ENCODE measurements at regions not wholly inside any gene's neighbourhood (a gene's known extent, or its start where the extent isn't known, plus 50 kb on each side); places are given as distances from the start of the nearest gene placed in this dataset.

DNA sequence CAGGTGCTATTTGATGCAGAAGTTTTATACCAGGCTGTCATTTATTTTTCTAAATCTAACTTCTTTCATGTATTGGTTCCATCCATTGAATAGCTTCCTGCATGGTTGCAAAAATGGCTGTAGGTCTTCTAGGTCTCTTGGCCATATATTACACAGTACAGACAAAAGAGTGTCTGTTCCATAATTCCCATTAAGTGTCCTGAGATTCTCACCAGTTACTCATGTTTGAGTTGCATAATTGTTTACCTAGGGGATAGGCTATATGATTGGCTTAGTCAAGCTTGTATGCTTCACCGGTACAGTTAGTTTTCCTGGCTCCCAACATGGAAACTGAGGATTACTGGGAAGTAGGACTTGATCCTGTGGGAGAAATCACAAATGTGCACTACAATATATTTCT is 399.4 kb upstream of the NUDT12 start:
- 96 to 100% methylated on average over 1 of the region's 1 CpG for WGBS, 2 donors
- Histone ChIP-seq H3K9me3 (peaks cover 0 to 7% (median 0%) of the 10 kb centered on the region in 4 donors), H3K4me1 (no peaks in the 10 kb centered on the region), H3K27ac (no peak overlapping the region), H3K36me3 (no peaks in the 10 kb centered on the region), H3K27me3 (no peaks in the 10 kb centered on the region), H3K4me3 (no peak overlapping the region)
- DNase-seq (no peak), ATAC-seq (ENCODE audit: low FRiP score in 2 of 2) (no peak)
- no peak for TF ChIP-seq POLR2AphosphoS5 (IDR thresholded peaks at IDR 0.05)

DNA sequence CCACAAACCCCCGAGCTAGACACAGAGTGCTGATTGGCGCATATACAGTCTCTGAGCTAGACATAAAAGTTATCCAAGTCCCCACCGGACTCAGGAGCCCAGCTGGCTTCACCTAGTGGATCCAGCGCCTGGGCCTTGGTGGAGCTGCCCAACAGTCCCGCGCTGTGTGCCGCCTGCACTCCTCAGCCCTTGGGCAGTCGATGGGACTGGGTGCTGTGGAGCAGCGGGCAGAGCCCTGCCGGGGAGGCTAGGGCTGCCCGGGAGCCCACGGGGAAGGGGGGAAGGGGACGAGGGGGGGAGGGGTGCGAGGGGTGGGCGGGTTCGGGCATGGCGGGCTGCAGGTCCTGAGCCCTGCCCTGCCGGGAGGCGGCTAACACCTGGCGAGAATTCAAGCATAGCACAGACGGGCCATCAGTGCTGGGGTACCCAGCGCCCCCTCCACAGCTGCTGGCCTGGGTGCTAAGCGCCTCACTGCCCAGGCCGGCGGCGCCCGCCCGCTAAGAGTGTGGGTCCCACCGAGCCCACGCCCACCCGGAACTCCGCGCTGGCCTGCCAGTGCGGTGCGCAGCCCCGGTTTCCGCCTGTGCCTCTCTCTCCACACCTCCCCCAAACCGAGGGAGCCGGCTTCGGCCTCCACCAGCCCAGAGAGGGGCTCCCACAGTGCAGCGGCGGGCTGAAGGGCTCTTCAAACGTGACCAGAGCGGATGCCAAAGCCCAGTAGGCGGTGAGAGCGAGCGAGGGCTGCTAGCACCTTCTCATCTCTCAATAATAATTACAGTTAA is 391.2 kb upstream of the NUDT12 start:
- H3K4me1 ChIP-seq: no peaks in the 10 kb centered on the region
- TF ChIP-seq, protein P1, sequence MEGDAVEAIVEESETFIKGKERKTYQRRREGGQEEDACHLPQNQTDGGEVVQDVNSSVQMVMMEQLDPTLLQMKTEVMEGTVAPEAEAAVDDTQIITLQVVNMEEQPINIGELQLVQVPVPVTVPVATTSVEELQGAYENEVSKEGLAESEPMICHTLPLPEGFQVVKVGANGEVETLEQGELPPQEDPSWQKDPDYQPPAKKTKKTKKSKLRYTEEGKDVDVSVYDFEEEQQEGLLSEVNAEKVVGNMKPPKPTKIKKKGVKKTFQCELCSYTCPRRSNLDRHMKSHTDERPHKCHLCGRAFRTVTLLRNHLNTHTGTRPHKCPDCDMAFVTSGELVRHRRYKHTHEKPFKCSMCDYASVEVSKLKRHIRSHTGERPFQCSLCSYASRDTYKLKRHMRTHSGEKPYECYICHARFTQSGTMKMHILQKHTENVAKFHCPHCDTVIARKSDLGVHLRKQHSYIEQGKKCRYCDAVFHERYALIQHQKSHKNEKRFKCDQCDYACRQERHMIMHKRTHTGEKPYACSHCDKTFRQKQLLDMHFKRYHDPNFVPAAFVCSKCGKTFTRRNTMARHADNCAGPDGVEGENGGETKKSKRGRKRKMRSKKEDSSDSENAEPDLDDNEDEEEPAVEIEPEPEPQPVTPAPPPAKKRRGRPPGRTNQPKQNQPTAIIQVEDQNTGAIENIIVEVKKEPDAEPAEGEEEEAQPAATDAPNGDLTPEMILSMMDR (IDR thresholded peaks at IDR 0.05): no peak
- TF ChIP-seq EP300 (IDR thresholded peaks at IDR 0.05) (no peak), POLR2A (IDR thresholded peaks at IDR 0.05) (no peak), POLR2AphosphoS5 (IDR thresholded peaks at IDR 0.05) (no peak)
- WGBS, 2 donors: 91 to 95% methylated on average over 18 to 32 of the region's 47 CpGs
- H3K9me3 ChIP-seq: no peaks in the 10 kb centered on the region
- DNase-seq (peak in 1 of 2 donors; percentile 71), ATAC-seq (ENCODE audit: low FRiP score in 2 of 2) (peak in 1 of 2 donors; percentile 34)
- H3K4me3 ChIP-seq: no peak overlapping the region
- H3K36me3 ChIP-seq: no peaks in the 10 kb centered on the region
- no peaks in the 10 kb centered on the region for H3K27me3 ChIP-seq
- no peak overlapping the region for H3K27ac ChIP-seq

DNA sequence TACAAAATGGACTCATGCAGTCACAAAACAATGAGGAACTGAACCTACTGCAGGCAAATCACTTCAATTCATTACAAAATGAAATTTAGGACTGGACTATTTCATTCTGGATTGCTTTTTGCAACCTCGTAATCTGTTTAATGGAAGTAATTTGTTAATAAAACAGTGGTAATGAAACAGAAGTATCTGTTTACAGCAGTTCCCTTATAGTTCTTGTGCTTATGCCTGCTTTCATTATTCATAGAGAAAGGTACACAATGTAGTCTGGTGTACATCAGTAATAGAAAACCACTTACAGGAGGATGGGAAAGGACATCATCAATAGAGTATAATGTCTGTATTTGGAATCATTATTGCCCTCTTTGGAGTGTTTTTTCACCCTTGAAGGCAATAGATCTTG is 389.2 kb upstream of the NUDT12 start:
- WGBS, 2 donors: 82 to 97% methylated on average over 1 of the region's 1 CpG
- H3K4me1 ChIP-seq: no peaks in the 10 kb centered on the region
- H3K27ac ChIP-seq: no peak overlapping the region
- TF ChIP-seq EP300 (IDR thresholded peaks at IDR 0.05) (no peak), POLR2A (IDR thresholded peaks at IDR 0.05) (no peak), POLR2AphosphoS5 (IDR thresholded peaks at IDR 0.05) (no peak)
- TF ChIP-seq, protein P1 (IDR thresholded peaks at IDR 0.05): no peak
- no peak overlapping the region for H3K4me3 ChIP-seq
- ATAC-seq (ENCODE audit: low FRiP score in 2 of 2) (no peak), DNase-seq (no peak)
- no peaks in the 10 kb centered on the region for H3K36me3 ChIP-seq
- H3K27me3 ChIP-seq: no peaks in the 10 kb centered on the region
- H3K9me3 ChIP-seq: no peaks in the 10 kb centered on the region

DNA sequence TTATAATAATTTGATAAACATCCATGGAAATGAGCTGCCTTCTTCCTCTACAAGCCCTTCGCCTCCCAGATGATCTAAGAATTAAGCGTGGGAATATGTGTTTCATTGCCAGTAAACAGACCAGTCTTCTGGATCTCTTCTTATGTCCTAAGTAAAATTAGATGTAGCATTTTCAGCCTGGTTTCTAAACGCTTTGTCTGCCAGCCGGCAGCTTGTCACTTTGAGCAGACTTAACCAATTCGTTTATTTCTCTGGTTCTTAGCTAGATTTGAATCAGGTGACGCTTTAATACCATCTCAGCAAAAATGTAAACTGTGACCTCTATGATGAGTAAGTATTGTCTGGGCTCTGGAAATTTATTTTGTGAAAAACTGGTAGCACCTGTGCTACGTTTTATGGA is 380.6 kb upstream of the NUDT12 start:
- ATAC-seq (ENCODE audit: low FRiP score in 2 of 2): no peak
- Histone ChIP-seq H3K27ac (no peak overlapping the region), H3K4me3 (no peak overlapping the region), H3K9me3 (no peaks in the 10 kb centered on the region), H3K27me3 (no peaks in the 10 kb centered on the region), H3K4me1 (no peaks in the 10 kb centered on the region), H3K36me3 (no peaks in the 10 kb centered on the region)
- TF ChIP-seq EP300 (IDR thresholded peaks at IDR 0.05) (no peak), POLR2AphosphoS5 (IDR thresholded peaks at IDR 0.05) (no peak), POLR2A (IDR thresholded peaks at IDR 0.05) (no peak)
- TF ChIP-seq, protein P1 (IDR thresholded peaks at IDR 0.05): no peak
- no peak for DNase-seq
- WGBS, 2 donors: 71 to 78% methylated on average over 7 of the region's 7 CpGs

DNA sequence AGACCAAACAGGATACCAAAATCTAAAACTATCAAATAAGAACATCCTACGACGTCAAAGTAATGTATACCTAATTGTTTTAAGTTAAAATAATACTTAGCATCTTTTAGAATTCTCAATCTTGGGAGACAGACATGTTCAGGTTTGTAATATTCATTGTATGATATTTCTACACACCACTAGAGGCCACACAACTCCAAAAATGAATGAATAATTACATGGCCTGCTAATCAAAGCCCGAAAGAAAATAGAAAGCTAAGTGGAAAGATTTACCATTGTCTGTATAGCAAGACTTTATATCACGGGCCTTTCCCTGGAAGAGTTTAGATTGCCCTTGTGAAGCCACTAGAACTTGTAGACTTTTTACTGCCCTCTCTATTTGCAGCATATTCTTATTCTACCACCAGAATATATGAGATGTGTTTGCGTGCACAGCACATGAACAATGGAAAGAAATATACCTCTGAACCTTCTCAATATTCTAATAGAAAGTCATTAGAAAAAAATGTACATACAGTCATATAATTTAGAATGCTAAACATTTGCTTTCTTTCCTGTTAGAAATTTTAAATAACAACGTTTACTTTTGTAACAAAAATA is 380.1 kb upstream of the NUDT12 start:
- ATAC-seq (ENCODE audit: low FRiP score in 2 of 2) (no peak), DNase-seq (no peak)
- WGBS, 2 donors: 69 to 78% methylated on average over 6 of the region's 6 CpGs
- Histone ChIP-seq H3K27ac (no peak overlapping the region), H3K9me3 (no peaks in the 10 kb centered on the region), H3K36me3 (no peaks in the 10 kb centered on the region), H3K4me3 (no peak overlapping the region), H3K4me1 (no peaks in the 10 kb centered on the region), H3K27me3 (no peaks in the 10 kb centered on the region)
- no peak for TF ChIP-seq EP300 (IDR thresholded peaks at IDR 0.05)

DNA sequence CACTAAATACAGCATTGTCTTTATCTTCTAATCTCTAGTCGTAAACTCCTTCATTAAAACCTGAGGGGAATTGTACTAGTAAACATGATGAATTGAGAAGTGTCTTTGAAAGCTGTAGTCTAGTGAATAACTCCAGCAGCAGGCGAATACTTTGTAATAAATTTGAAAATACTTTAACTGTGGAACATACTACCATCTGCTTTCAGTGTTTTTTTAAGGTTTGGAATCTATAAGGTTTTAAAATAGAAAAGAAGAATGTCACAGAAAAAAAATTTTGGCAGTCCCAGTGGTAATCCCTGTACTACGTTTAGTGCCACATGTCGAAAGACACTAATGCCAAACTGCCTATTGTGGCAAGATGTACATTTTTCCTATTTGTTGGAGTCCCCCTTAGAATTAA is 379.0 kb upstream of the NUDT12 start:
- DNase-seq: no peak
- no peak for ATAC-seq (ENCODE audit: low FRiP score in 2 of 2)
- Histone ChIP-seq H3K4me1 (no peaks in the 10 kb centered on the region), H3K36me3 (no peaks in the 10 kb centered on the region), H3K4me3 (no peak overlapping the region), H3K27me3 (no peaks in the 10 kb centered on the region), H3K9me3 (no peaks in the 10 kb centered on the region), H3K27ac (no peak overlapping the region)
- TF ChIP-seq POLR2A (IDR thresholded peaks at IDR 0.05) (no peak), POLR2AphosphoS5 (IDR thresholded peaks at IDR 0.05) (no peak), EP300 (IDR thresholded peaks at IDR 0.05) (no peak)
- TF ChIP-seq, protein P1 (IDR thresholded peaks at IDR 0.05): no peak
- 70 to 74% methylated on average over 4 of the region's 4 CpGs for WGBS, 2 donors
